MV-4-11 (cell line): ENCODE measurements at regions not wholly inside any gene's neighbourhood (a gene's known extent, or its start where the extent isn't known, plus 50 kb on each side); places are given as distances from the start of the nearest gene placed in this dataset.
"Not testable (repeated sequence)": the region's sequence is repeated elsewhere in the genome, so short reads cannot be mapped to it uniquely, and the experiment has no call there.

Experiments used
- DNase-seq: peaks from one replicate; lab custom pipeline; 2025; lab: John Stamatoyannopoulos, UW

DNA sequence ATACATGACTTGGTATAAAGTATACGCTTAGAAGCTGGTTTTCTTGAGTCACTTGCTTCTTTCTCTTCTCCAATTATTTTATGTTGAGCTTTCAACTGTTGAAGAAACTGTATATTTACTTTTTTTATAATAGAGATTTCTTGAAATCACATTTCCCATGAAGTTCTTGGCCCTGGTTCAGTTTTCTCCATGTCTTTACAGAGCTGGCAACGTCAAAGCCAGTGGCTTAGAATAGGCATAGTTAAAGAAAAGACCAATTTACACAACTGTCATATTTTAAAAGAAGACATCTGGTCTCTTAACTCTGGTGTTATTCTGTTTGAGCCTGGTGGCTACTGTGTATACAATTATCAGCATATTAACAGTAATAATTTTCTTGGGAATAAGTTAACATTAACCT lies 1249.3 kb downstream of the CDH12 start:
- no peak for DNase-seq

- DNase-seq = no peak
These were observed 1258.6 kb downstream of the CDH12 start for GRCh38 chr5:21594566-21594965.

- no peak for DNase-seq
These were observed 1259.9 kb downstream of the CDH12 start for GRCh38 chr5:21593261-21593660.

DNA sequence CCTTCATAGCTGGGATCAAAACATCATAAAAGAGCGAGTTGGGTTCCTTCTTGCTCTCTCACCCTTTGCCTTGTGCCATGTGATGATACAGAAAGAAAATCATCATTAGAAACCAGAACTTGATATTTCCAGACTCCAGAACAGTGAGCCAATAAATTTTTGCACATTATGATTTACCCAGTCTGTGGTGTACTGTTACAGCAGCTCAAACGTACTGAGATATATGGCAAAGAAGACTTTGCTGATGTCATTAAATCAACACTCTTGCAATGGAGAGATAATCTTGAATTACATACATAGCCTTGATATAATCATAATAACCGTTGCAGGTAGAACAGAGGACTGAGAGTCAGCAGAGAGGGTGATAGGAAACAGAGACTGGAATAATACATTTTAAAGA lies 1271.6 kb downstream of the CDH12 start:
- no peak for DNase-seq

GRCh38 chr5:21574961-21575360 lies 1278.2 kb downstream of the CDH12 start:
- DNase-seq = no peak

GRCh38 chr5:21574438-21574837 lies 1278.7 kb downstream of the CDH12 start:
- DNase-seq = no peak

DNA sequence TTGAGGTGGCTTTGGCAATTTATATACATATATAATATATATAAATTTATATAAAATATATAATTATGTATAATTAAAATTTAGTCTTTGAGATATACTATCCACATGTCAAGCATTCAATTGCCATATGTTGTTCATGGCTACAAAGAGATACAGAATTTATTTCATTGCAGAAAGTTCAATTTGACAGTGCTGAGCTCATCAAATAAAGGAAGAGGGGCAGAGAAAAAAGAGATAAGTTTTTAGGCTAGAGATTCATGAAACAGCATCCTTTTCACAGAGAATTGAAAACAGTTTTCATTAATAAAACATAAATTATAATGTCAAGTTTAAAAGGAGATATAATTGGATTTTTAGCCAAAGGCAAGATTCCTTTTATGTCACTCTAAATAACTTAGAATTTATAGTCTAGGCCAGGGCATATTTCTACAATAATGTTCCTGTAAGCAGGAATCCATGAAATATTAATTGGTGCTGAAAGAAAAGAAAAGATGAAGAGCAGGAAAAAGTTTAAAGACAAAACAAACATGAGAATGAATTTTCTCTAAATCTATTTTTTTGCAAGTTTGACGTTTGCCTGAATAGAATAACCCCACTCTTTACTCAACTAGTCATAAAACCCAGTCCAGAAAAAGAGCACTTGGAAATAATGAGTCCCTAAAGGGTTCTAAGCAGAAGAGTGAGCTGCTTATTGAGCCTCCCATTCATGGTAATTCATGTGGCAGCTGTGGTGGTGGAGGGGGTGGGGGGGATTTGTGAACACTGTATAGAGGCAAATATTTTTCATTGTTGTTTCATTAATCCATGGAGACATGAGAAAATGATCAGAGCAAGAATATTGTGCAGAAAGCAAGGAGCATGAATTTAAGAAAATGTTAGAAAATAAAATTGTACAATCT lies 1279.5 kb downstream of the CDH12 start:
- no peak for DNase-seq

GRCh38 chr5:21571196-21571595 lies 1281.9 kb downstream of the CDH12 start:
- DNase-seq = not testable (repeated sequence)

DNA sequence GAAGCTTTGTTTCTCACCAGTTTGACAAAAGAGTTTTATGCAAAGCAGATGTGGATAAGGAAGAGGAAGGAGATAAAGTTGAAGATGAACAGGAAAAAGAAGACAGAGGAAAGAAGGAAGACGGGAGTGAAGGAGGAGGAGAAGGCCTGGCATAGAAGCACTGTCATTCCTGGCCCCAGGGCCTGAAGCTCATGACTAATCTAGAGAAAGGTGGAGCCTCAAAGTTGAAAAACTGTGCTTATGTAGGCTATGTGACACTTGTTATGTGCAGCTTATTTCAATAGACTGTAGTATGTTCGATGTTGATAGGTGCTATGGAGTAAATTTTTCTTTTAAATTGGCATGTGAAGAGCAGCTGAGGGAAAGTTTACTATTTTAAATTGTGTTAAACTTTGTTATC lies 1294.0 kb downstream of the CDH12 start:
- not testable (repeated sequence) for DNase-seq

GRCh38 chr5:21552263-21552662 lies 1300.9 kb downstream of the CDH12 start:
- not testable (repeated sequence) for DNase-seq

GRCh38 chr5:21550916-21551315 lies 1302.2 kb downstream of the CDH12 start:
- not testable (repeated sequence) for DNase-seq

DNA sequence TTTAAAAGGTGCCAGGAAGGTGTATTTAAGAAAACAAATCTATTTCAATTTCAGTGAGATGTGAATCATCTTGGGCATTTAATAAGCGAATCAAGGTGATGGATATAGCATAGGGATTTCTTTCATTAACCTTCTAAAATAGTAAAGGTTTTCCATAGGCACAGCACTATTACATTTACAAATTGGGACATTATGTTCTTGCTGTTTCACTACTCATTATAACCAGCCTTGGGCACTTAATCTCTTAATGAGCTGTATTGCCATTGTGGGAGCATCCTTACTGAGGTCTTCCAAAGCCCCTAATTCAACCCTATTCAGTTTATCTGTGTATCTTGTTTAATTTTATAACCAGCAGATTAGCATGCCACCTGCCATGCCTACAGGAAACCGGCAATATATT lies 1305.5 kb downstream of the CDH12 start:
- not testable (repeated sequence) for DNase-seq

DNA sequence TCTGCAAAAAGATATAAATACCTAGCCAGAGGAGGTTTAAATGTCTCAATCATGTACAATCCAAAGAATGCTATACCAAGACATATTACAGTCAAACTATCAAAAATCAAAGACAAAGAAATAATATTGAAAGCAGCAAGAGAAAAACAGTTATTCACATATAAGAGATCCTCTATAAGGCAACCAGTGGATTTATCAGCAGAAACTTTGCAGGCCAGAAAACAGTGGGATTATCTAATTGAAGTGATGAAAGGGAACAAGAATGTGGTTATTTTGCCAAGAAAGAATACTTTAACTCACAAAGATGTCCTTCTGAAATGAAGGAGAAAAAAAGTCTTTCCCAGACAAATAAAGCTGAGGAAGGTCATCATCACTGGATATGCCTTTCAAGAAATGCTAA lies 1318.0 kb downstream of the CDH12 start:
- DNase-seq = not testable (repeated sequence)

GRCh38 chr5:21521157-21521556 lies 1332.0 kb downstream of the CDH12 start:
- DNase-seq = not testable (repeated sequence)

DNA sequence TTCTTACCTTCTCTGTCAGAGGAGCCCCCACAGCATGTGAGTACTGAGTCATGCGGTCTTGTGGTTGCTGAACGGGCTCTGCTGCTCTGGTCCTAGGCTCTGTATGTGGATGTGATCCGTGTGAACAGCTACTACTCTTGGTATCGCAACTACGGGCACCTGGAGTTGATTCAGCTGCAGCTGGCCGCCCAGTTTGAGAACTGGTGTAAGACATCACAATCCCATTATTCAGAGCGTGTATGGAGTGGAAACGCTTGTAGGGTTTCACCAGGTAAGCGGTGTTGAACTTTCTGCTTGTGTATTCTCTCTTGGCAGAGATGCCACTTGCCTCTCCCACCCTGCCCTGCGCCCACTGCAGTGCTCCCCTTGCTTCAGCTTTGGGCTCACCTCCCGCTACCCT lies 1356.2 kb downstream of the CDH12 start:
- not testable (repeated sequence) for DNase-seq

GRCh38 chr5:21496056-21496455 lies 1357.1 kb downstream of the CDH12 start:
- not testable (repeated sequence) for DNase-seq

- DNase-seq = not testable (repeated sequence)
These were observed 1357.9 kb downstream of the CDH12 start for GRCh38 chr5:21495235-21495634.

DNA sequence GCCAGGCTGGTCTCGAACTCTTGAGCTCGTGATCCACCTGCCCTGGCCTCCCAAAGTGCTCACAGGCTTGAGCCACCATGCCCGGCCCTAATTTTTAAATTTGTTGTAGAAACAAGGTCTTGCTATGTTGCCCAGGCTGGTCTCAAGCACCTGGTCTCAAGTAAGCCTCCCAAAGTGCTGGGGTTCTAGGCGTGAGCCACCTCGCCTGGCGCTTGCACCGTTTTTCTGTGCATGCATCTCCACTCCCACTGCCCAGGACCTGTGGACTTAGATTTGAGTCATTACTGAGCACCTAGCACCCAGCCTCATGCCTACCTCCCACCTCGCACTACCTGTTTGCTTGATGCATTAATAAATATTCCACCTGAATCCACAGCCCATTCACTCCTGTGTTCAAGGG lies 1359.1 kb downstream of the CDH12 start:
- DNase-seq = not testable (repeated sequence)

GRCh38 chr5:21491182-21491581 lies 1362.0 kb downstream of the CDH12 start:
- not testable (repeated sequence) for DNase-seq

DNA sequence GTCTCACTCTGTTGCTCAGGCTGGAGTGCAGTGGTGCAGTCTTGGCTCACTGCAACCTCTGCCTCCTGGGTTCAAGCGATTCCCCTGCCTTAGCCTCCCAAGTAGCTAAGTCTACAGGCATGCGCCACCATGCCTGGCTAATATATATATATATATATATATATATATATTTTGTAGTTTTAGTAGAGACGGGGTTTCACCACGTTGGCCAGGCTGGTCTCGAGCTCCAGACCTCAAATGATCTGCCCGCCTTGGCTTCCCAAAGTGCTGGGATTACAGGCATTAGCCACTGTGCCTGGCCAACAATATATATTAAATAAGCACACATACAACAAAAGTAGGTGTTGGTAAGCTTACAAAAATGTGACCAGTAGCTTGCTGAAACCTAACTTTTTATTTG lies 1364.3 kb downstream of the CDH12 start:
- not testable (repeated sequence) for DNase-seq

DNA sequence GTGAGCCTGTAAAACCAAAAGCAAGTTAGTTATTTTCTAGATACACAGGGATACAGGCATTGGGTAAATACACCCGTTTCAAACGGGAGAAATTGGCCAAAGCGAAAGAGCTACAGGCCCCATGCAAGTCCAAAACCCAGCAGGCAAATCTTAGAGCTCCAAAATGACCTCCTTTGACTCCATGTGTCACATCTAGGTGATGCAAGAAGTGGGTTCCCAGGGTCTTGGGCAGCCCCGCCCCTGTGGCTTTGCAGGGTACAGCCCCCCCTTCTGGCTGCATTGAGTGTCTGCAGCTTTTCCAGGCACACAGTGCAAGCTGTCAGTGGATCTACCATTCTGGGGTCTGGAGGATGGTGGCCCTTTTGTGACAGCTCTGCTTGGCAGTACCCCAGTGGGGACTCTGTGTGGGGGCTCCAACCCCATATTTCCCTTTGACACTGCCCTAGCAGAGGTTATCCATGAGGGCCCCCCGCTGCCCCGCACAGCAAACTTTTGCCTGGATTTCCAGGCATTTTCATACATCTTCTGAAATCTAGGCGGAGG lies 1367.6 kb downstream of the CDH12 start:
- not testable (repeated sequence) for DNase-seq

DNA sequence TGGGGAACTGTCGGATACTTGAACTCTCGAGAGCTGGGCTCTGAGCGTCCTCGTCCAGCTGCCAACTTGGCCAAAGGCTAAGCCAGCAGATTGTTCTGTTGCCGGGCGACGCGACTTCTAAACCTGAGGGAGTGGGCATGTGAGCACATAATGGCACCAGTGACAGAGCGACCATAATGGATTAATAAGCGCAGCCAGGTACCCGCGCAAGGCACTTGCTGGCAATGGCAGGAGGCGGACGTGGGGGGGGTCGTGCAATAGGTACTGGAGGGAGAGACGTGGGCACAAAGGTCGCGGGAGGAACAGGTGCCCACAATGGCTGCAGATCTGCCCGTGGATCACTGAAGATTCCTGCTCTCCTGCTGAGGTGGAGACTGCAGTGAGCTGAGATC lies 1368.7 kb downstream of the CDH12 start:
- DNase-seq = not testable (repeated sequence)

DNA sequence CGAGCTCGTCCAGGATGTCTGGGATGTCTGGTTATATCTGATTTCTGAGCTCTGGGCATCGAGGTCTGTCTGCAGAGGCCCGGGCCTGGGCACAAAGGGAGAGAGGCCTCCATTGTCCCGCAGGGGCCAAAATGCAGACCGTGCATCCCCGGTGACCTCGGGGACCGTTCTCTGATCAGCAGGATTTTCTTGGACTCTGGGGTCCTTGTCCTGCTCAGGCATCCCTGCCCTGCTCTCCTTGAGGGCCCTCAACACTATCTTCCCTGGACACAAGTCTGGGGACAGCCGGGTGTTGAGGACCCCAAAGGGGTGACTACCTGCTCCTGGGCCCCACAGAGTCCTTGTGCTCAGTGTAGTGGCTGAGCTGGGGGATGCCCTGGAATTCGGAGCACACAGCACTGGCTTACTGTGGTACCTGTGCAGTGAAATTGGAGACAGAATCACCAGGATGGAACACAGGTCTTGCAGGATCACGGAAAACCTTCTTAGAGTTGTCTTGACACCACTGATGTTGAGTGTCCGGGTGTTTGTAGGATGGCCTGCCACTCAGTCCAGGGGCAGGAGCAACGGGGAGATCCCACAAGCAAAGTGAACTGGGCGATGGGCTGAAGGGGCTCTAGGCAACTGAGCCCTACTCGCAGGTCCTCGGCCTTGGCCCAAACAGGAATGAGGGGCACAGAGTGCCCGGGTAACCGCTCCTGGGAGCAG lies 1369.2 kb downstream of the CDH12 start:
- DNase-seq = not testable (repeated sequence)
